GM23248 (cell line): ENCODE measurements at regions not wholly inside any gene's neighbourhood (a gene's known extent, or its start where the extent isn't known, plus 50 kb on each side); places are given as distances from the start of the nearest gene placed in this dataset.

ENCODE experiments used
- DNase-seq: peaks from one replicate; pipeline ENCODE4 v3.0.0-alpha.2; 2015
- H2AFZ ChIP-seq: fragments of 200-600 bp; sonication (generic); 2 replicates; pipeline ENCODE4 v1.6.1; 2016; ENCODE audit warnings: antibody characterized with exemption
- H3F3A ChIP-seq: fragments of 200-600 bp; sonication (generic); 2 replicates; pipeline ENCODE4 v1.6.1; 2016; ENCODE audit warnings: mild to moderate bottlenecking, antibody characterized with exemption, mixed run types; ENCODE audit not compliant: insufficient read depth
- H3K27ac ChIP-seq: fragments of 200-600 bp; sonication (generic); 2 replicates; pipeline ENCODE4 v1.5.1; 2016; ENCODE audit warnings: mild to moderate bottlenecking
- H3K27me3 ChIP-seq: fragments of 200-600 bp; sonication (generic); replicated peaks from 2 replicates; pipeline ENCODE4 v1.6.1; 2016; ENCODE audit warnings: mild to moderate bottlenecking; ENCODE audit not compliant: insufficient read depth
- H3K36me3 ChIP-seq: fragments of 200-600 bp; sonication (generic); 2 replicates; pipeline ENCODE4 v1.6.1; 2016; ENCODE audit warnings: low read depth, mild to moderate bottlenecking
- H3K4me1 ChIP-seq: fragments of 200-600 bp; sonication (generic); 2 replicates; pipeline ENCODE4 v1.6.1; 2016; ENCODE audit warnings: mild to moderate bottlenecking; ENCODE audit not compliant: insufficient read depth
- H3K4me2 ChIP-seq: fragments of 200-600 bp; sonication (generic); one replicate; pipeline ENCODE4 v1.6.1; 2016; ENCODE audit warnings: mild to moderate bottlenecking; ENCODE audit not compliant: unreplicated experiment
- H3K4me3 ChIP-seq: fragments of 200-600 bp; sonication (generic); 2 replicates; pipeline ENCODE4 v1.5.1; 2016; ENCODE audit warnings: mild to moderate bottlenecking
- H3K79me2 ChIP-seq: fragments of 200-600 bp; sonication (generic); 2 replicates; pipeline ENCODE4 v1.6.1; 2016; ENCODE audit warnings: mild to moderate bottlenecking; ENCODE audit not compliant: insufficient read depth
- H3K9ac ChIP-seq: fragments of 200-600 bp; sonication (generic); 2 replicates; pipeline ENCODE4 v1.6.1; 2016; ENCODE audit warnings: mild to moderate bottlenecking
- H3K9me2 ChIP-seq: fragments of 200-600 bp; sonication (generic); 2 replicates; pipeline ENCODE4 v1.6.1; 2016; ENCODE audit warnings: mixed run types, mild to moderate bottlenecking, moderate library complexity; ENCODE audit not compliant: insufficient read depth
- H3K9me3 ChIP-seq: fragments of 200-600 bp; sonication (generic); one replicate; pipeline ENCODE4 v1.6.1; 2017; ENCODE audit warnings: low read depth
- H4K20me1 ChIP-seq: fragments of 200-600 bp; sonication (generic); 2 replicates; pipeline ENCODE4 v1.6.0; 2016; ENCODE audit not compliant: insufficient read depth
- EZH2 ChIP-seq: fragments of 200-600 bp; sonication (generic); IDR thresholded peaks from 2 replicates; pipeline ENCODE4 v1.6.1; 2018; ENCODE audit warnings: antibody characterized with exemption, mild to moderate bottlenecking; ENCODE audit not compliant: insufficient read depth, poor library complexity, severe bottlenecking
- EZH2phosphoT487 ChIP-seq: fragments of 200-600 bp; sonication (generic); IDR thresholded peaks from 2 replicates; pipeline ENCODE4 v1.6.1; 2018; ENCODE audit warnings: antibody characterized with exemption, moderate library complexity, mild to moderate bottlenecking, low read depth; ENCODE audit not compliant: insufficient read depth
- WGBS, 2 experiments: methylation state at CpG; one replicate each; pipeline ENCODE4 v1.1.6; 2015 to 2017; ENCODE audit warnings: low lambda C conversion rate in 2 of 2, low coverage in 1 of 2; ENCODE audit errors: missing lambda C conversion rate in 2 of 2; 5-methylcytosine and 5-hydroxymethylcytosine counted together
- in situ Hi-C: fragments of 300-500 bp; cut with MboI; formaldehyde crosslinking; loops from 2 replicates; pipeline ENCODE4 v1.15.0; 2020

DNA sequence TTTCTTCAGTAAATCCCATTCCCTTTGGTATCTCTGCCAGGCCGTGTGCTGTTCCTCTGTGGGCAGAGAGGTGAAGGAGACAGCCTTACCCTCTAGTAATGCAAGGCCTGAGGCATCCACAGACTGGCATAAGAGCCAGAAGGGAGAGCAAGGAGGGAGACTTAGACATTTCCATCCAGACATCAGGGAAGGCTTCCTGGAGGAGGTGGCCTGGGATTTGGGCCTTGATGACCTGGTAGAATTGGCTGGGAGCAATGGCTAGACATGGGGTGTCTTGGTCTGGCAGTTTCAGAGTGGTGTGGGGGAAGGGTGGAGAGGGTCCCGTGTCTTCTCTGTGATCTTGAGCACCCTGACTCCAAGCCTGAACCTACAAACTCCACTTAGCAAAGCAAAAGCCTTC, 81.8 kb downstream of the RHOB start:
- peaks cover 9% of the 10 kb centered on the region for H3K4me1 ChIP-seq
- no peaks in the 10 kb centered on the region for H4K20me1 ChIP-seq
- H3K9me2 ChIP-seq = no peaks in the 10 kb centered on the region
- no peak for DNase-seq
- H3K4me2 ChIP-seq = no peak overlapping the region
- no peak for TF ChIP-seq EZH2phosphoT487
- no peak overlapping the region for H2AFZ ChIP-seq
- H3F3A ChIP-seq = no peaks in the 10 kb centered on the region
- H3K36me3 ChIP-seq = no peaks in the 10 kb centered on the region
- no peaks in the 10 kb centered on the region for H3K79me2 ChIP-seq
- no peak overlapping the region for H3K9ac ChIP-seq
- 91 to 93% methylated on average over 2 of the region's 2 CpGs for WGBS, 2 experiments
- no peaks in the 10 kb centered on the region for H3K27me3 ChIP-seq
- no peak overlapping the region for H3K4me3 ChIP-seq
- H3K27ac ChIP-seq = no peak overlapping the region
- in situ Hi-C loops = no loop called here
- H3K9me3 ChIP-seq = no peaks in the 10 kb centered on the region

DNA sequence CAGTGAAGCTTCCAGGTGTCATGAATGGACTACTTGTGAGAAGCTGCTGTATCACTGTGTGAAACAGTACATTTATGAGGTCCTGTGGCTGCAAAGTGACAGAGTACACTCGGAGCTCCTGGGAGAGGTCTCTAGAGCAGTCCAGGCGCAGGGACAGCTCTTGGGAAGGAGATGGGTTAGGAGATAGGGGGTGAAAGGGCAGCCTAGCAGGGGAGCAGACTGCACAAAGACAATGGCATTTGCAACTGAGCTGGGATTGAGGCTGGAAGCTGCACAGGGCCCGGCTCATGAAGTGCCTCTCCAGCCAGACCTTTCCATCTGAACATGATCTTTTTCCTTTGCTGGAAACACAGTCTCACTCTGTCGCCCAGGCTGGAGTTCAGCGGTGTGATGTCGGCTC, 83.6 kb downstream of the RHOB start:
- no peak for DNase-seq
- Histone ChIP-seq H3K27me3 (no peaks in the 10 kb centered on the region), H3K9me2 (no peaks in the 10 kb centered on the region), H4K20me1 (no peaks in the 10 kb centered on the region), H2AFZ (no peak overlapping the region), H3F3A (no peaks in the 10 kb centered on the region), H3K4me2 (no peak overlapping the region), H3K9ac (no peak overlapping the region), H3K36me3 (no peaks in the 10 kb centered on the region), H3K27ac (no peak overlapping the region), H3K4me3 (no peak overlapping the region), H3K9me3 (no peaks in the 10 kb centered on the region), H3K4me1 (peaks cover 2% of the 10 kb centered on the region), H3K79me2 (no peaks in the 10 kb centered on the region)
- WGBS, 2 experiments = 91 to 93% methylated on average over 6 of the region's 6 CpGs
- in situ Hi-C loops = no loop called here
- TF ChIP-seq EZH2 = no peak
- TF ChIP-seq EZH2phosphoT487 = no peak

DNA sequence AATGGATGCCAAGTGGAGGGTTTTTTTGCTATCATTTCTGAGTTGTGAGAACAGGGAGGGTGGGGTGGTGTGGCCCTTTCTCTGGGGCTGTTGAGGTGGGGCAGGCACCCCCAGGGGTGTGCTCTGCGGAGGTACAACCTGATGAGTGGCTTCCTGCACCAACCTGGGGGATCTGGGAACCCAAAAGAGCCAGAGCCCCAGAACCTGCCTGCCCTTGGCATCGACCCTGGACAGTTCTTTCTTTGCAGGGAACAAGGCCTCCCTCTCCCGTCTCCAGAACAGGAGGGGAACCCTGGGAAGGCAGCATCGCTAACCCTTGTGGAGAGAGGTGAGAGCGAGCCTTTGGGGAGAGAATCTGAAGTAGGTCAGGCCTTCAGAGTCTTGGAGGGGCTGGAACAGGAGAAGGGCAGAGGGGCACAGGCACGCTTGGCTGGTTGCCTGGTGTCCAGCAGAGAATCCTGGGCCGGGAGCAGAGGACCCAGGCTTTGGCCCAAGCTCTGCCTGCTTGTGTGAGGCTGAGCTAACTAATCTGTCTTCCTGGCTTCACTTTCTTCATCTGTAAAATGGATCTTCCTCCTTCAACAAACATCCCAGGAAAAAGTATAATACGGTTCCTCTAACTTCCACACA, 84.9 kb downstream of the RHOB start:
- WGBS, 2 experiments = 74 to 75% methylated on average over 8 of the region's 8 CpGs
- Histone ChIP-seq H3K4me3 (no peak overlapping the region), H3K27ac (no peak overlapping the region), H3K27me3 (no peaks in the 10 kb centered on the region), H3K79me2 (no peaks in the 10 kb centered on the region), H3F3A (no peaks in the 10 kb centered on the region), H2AFZ (no peak overlapping the region), H4K20me1 (no peaks in the 10 kb centered on the region), H3K9ac (no peak overlapping the region), H3K36me3 (no peaks in the 10 kb centered on the region), H3K4me1 (no peaks in the 10 kb centered on the region), H3K9me2 (no peaks in the 10 kb centered on the region), H3K9me3 (no peaks in the 10 kb centered on the region), H3K4me2 (no peak overlapping the region)
- TF ChIP-seq EZH2phosphoT487 (no peak), EZH2 (no peak)
- DNase-seq = no peak
- in situ Hi-C loops = no loop called here

DNA sequence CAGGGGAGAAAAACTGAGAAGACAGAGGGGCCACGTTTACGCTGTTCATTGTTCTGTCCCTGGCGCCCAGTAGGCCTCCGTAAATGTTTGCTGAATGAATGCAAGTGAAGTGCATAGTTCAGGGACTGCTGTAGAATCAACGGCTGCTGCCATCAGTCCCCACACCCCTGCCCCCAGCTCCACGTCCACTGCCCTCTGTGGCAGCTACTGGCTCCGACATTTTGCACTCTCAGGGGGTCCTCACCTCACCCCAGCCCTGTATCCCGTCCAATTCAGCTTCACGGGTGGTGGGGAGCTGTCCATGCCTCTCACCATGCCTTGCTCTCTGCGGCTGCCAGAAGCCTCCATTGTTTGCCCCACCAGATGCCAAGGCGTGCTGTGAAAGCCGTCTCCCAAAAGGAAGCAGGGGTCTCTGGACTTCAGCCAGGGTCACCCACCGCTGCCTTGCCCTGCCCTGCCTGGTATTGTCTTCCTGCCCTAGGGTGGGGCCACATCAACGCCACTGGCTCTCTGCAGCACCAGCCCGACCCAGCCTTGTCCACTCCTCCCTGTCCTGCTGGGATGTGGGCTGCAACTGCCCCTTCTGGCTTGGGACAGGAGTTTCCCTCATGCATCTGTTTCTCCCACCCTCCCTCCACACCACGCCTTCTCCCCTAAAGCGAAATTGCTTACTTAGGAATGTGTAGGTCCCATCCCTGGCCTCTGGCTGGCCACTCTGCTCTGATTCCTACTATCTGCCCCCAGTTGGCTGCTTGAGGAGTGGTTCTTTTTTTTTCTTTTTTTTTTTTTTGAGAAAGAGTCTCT, 86.0 kb downstream of the RHOB start:
- H3K9ac ChIP-seq = no peak overlapping the region
- H3K79me2 ChIP-seq = no peaks in the 10 kb centered on the region
- in situ Hi-C loops = no loop called here
- no peaks in the 10 kb centered on the region for H3K4me1 ChIP-seq
- no peak overlapping the region for H3K4me3 ChIP-seq
- WGBS, 2 experiments = 82 to 86% methylated on average over 16 to 17 of the region's 17 CpGs
- TF ChIP-seq EZH2 (no peak), EZH2phosphoT487 (no peak)
- no peak overlapping the region for H3K27ac ChIP-seq
- no peaks in the 10 kb centered on the region for H3K36me3 ChIP-seq
- no peaks in the 10 kb centered on the region for H3F3A ChIP-seq
- no peaks in the 10 kb centered on the region for H3K9me2 ChIP-seq
- H4K20me1 ChIP-seq = no peaks in the 10 kb centered on the region
- no peak overlapping the region for H3K4me2 ChIP-seq
- H3K27me3 ChIP-seq = no peaks in the 10 kb centered on the region
- H2AFZ ChIP-seq = no peak overlapping the region
- no peaks in the 10 kb centered on the region for H3K9me3 ChIP-seq
- DNase-seq = no peak
